ENCODE measurements at regions not wholly inside any gene's neighbourhood (a gene's known extent, or its start where the extent isn't known, plus 50 kb on each side); places are given as distances from the start of the nearest gene placed in this dataset.
A peak's percentile ranks its signal among the peaks of the same experiment; 100 is the strongest.
"Not testable (repeated sequence)": the region's sequence is repeated elsewhere in the genome, so short reads cannot be mapped to it uniquely, and the experiment has no call there.

DNA sequence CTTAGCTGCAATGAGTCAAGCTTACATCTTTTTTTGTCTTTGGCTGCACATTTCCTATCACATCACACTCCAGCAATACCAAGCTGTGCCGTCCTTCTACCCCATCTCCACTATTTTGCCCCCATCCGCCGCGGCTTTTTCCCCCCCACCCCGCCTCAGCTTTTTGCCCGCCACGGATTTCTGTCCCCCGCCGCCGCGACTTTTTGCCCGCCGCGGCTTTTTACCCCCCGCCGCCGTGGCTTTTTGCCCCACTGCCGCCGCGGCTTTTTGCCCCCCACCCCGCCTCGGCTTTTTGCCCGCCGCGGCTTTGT, 2785.4 kb downstream of the RPIA start:
- not testable (repeated sequence) for ATAC-seq (replicated peaks)

DNA sequence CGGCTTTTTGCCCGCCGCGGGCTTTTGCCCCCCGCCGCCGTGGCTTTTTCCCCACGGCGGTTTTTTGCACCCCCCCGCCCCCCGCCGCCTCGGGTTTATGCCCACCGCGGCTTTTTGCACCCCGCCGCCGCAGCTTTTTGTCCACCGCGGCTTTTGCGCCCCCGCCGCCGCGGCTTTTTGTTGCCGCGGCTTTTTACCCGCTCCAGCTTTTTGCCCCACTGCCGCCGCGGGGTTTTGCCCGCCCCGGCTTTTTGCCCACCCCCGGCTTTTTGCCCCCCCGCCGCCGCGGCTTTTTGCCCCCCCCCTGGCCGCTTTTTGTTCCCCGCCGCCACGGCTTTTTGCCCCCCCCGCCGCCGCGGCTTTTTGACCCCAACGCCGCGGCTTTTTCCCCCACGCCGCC, 2785.8 kb downstream of the RPIA start:
- not testable (repeated sequence) for H3K27ac Mint-ChIP-seq; DNase-seq; ATAC-seq (replicated peaks); H3K36me3 Mint-ChIP-seq; H3K9me3 Mint-ChIP-seq
- Mint-ChIP-seq H3K4me1 (peaks cover 5 to 16% of the 10 kb centered on the region in 2 donors), H3K27me3 (peaks cover 14 to 34% of the 10 kb centered on the region in 2 donors), H3K4me3 (peak overlapping the region; percentile 63 to 80)

More for the DNA sequence above, 2785.4 kb downstream of the RPIA start:
- DNase-seq, H3K36me3 Mint-ChIP-seq, H3K9me3 Mint-ChIP-seq: not testable (repeated sequence)
- Mint-ChIP-seq H3K4me1 (peaks cover 5 to 16% of the 10 kb centered on the region in 2 donors), H3K4me3 (peak overlapping the region; percentile 76 to 78), H3K27ac (peak overlapping the region; percentile 95), H3K27me3 (peaks cover 17 to 38% of the 10 kb centered on the region in 2 donors)

DNA sequence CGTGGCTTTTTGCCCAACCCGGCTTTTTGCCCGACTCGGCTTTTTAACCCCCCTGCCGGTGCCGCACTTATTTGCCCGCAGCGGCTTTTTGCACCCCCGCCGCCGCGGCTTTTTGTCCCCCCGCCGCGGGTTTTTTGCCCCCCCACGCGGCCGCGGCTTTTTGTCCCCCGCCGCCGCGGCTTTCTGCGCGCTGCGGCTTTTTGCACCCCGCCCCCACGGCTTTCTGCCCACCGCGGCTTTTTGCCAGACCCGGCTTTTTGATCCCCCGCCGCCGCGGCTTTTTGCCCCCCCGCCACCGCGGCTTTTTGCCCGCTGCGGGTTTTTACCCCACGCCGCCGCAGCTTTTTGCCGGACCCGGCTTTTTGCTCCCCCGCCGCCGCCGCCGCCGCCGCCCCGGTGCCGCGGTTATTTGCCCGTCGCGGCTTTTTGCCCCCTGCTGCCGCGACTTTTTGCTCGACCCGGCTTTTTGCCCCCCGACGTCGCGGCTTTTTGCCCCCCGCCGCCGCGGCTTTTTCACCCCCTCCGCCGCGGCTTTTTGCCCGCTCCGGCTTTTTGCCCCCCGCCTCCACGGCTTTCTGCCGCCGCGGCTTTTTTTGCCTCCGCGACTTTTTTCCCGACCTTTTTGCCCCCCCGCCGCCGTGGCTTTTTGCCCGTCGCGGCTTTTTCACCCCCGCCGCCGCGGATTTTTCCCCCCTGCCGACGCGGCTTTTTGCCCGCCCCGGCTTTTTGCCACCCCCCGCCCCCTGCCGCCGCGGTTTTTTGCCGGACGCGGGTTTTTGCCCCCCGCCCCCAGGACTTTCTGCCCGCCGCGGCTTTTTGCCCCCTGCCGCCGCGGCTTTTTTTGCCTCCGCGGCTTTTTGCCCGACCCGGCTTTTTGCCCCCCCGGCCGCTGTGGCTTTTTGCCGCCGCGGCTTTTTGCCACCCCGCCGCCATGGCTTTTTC, 2786.5 kb downstream of the RPIA start:
- ATAC-seq (replicated peaks) (no peak), DNase-seq (no peak)
- Mint-ChIP-seq H3K27me3 (peaks cover 13 to 33% of the 10 kb centered on the region in 2 donors), H3K36me3 (peaks cover 0 to 1% of the 10 kb centered on the region in 2 donors), H3K27ac (peak overlapping the region; percentile 93), H3K9me3 (peaks cover 0 to 1% of the 10 kb centered on the region in 2 donors), H3K4me3 (peak overlapping the region; percentile 73 to 80), H3K4me1 (peaks cover 5 to 16% of the 10 kb centered on the region in 2 donors)

DNA sequence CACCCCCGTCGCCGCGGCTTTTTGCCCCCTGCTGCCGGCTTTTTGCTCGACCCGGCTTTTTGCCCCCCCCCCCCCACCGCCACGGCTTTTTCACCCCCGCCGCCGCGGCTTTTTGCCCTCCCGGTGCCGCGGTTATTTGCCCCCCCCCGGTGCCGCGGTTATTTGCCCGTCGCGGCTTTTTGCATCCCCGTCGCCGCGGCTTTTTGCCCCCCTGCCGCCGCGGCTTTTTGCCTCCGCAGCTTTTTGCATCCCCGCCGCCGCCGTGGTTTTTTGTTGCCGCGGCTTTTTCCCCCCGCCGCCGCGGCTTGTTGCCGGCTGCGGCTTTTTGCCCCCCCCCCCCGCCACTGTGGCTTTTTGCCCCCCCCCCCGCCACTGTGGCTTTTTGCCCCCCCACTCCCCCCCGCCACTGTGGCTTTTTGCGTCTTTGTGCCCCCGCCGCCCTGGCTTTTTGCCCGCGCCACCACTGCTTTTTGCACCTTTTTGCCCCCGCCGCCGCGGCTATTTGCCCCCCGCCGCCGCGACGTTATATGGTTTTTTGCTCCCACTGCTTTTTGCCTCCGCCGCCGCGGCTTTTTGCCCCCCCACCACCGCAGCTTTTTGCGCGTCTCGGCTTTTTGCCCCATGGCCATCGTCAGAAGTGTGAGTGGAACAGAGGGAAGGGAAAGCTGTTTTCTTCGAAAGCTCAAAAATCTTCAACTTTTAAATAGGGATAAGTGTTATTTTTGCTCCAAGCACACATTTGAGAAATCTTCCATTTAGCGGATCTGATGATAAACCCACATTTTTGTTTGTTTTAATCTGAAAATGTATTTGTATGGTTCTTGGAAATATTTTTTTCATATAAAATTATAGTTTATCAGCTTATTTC, 2787.6 kb downstream of the RPIA start:
- peaks cover 13 to 33% of the 10 kb centered on the region in 2 donors for H3K27me3 Mint-ChIP-seq
- H3K27ac Mint-ChIP-seq: peak overlapping the region; percentile 90
- H3K9me3 Mint-ChIP-seq; H3K36me3 Mint-ChIP-seq; DNase-seq; ATAC-seq (replicated peaks): not testable (repeated sequence)
- H3K4me3 Mint-ChIP-seq: peak overlapping the region; percentile 81 to 82
- H3K4me1 Mint-ChIP-seq: peaks cover 5 to 16% of the 10 kb centered on the region in 2 donors

DNA sequence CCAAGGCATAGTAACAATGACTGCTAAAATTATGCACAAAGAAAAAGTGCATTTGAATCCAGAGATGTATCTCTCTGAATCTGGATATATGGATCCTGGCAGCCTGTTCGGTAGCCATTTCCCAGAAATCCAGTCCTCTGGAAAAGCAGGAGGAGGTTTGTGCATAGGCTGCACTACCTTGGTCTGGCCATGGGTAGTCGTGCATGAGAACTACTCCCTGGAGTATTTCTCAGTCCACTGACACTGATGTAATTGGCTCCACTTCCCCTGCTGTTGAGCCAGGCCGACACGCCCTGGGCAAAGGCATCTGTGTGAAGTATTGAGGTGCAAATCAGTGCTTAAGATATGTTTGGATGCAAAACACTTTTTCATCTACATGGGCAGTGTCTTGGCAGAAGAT, 2793.8 kb downstream of the RPIA start:
- peaks cover 4 to 10% of the 10 kb centered on the region in 2 donors for H3K27me3 Mint-ChIP-seq
- not testable (repeated sequence) for H3K27ac Mint-ChIP-seq; ATAC-seq (replicated peaks); DNase-seq; H3K4me3 Mint-ChIP-seq; H3K4me1 Mint-ChIP-seq; H3K36me3 Mint-ChIP-seq; H3K9me3 Mint-ChIP-seq

DNA sequence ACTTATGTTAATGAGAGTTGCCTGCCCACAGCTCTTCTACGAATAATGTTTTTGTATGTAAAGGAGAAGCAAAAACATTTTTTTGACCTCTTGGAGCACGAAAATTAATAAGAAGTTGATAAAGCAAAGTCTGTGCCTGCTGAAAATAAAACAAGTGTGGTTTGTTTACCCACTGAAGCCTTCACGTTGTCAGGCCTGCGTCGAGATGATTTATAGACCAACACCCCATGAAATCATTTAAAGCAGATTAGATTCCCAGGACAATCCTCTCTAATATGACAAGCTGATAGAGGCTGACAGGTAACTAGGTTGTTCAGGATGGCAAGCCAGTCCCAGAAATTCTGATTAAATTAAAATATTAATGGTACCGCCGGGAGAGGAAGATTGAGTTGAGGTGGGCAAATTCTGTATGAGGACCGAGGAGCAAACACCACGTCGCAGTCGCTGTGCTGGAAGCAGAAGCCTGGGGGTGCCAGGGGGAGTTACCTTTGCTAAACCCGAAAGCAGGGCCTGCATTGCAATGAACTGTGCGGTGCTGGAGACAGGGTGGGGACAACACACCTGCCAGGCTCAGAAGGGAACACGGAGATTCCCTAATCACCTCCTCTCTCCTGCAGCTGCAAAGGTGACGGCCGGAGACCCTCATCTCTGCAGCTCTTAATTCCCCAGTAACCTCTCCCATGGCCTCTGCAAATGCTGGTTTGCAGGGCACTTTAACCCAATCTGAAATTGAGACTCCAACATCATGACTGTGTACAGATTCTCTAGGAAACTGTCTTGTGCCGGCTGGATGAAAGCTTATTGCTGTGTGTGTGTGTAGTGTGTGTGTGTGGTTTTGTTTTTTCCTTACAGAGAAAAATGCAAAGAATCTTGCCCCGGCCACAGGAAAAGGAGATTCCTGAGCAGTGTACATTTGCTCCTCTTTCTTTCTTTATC, 2805.9 kb downstream of the RPIA start:
- not testable (repeated sequence) for DNase-seq; H3K36me3 Mint-ChIP-seq; ATAC-seq (replicated peaks); H3K9me3 Mint-ChIP-seq; H3K27ac Mint-ChIP-seq; H3K27me3 Mint-ChIP-seq; H3K4me1 Mint-ChIP-seq; H3K4me3 Mint-ChIP-seq

DNA sequence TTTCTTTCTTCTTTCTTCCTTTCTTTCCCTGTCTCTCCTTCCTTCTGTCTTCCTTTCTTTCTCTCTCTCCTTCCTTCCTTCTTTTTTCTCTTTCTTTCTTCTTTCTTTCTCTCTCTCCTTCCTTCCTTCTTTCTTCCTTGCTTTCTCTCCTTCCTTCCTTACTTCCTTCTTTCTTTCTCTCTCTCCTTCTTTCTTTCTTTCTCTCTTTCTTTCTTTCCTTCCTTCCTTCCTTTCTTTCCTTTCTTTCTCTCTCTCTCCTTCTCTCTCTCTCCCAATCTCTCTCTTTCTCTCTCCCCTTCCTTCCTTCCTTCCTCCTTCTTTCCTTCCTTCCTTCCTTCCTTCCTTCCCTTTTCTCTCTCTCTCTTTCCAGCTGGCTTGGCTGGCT, 2806.6 kb downstream of the RPIA start:
- not testable (repeated sequence) for ATAC-seq (replicated peaks); H3K27ac Mint-ChIP-seq; H3K4me1 Mint-ChIP-seq; H3K36me3 Mint-ChIP-seq; H3K4me3 Mint-ChIP-seq; H3K9me3 Mint-ChIP-seq; H3K27me3 Mint-ChIP-seq; DNase-seq

DNA sequence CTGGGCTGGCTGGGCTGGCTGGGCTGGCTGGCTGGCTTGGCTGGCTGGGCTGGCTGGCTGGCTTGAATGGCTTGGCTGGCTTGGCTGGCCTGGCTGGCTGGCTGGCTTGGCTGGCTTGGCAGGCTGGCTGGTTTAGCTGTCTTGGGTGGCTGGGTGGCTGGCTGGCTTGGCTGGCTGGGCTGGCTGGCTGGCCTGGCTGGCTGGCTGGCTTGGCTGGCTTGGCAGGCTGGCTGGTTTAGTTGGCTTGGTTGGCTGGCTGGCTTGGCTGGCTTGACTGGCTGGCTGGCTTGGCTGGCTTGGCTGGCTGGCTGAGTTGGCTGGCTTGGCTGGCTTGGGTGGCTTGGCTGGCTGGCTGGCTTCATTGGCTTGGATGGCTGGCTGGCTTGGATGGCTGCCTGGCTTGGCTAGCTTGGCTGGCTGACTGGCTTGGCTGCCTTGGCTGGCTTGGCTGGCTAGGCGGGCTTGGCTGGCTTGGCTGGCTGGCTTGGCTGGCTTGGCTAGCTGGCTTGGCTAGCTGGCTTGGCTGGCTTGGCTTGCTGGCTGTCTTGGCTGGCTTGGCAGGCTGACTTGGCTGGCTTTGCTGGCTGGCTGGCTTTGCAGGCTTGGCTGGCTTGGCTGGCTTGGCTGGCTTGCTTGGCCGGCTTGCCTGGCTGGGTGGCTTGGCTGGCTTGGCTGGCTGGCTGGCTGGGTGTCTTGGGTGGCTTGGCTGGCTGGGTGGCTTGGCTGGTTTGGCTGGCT, 2807.2 kb downstream of the RPIA start:
- not testable (repeated sequence) for H3K4me3 Mint-ChIP-seq; ATAC-seq (replicated peaks); H3K36me3 Mint-ChIP-seq; H3K9me3 Mint-ChIP-seq; DNase-seq; H3K27ac Mint-ChIP-seq; H3K4me1 Mint-ChIP-seq; H3K27me3 Mint-ChIP-seq

DNA sequence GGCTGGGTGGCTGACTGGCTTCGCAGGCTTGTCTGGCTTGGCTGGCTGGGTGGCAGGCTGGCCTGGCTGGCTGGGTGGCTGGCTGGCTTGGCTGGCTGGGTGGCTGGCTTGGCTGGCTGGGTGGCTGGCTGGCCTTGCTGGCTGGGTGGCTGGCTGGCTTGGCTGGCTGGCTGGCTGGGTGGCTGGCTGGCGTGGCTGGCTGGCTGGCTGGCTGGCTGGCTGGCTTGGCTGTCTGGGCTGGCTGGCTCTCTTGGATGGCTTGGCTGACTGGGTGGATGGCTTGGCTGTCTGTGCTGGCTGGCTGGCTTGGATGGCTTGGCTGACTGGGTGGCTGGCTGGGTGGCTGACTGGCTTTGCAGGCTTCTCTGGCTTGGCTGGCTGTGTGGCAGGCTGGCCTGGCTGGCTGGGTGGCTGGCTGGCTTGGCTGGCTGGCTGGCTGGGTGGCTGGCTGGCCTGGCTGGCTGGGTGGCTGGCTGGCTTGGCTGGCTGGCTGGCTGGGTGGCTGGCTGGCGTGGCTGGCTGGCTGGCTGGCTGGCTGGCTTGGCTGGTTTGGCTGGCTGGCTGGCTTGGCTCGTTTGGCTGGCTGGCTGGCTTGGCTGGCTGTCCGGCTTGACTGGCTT, 2808.1 kb downstream of the RPIA start:
- not testable (repeated sequence) for H3K9me3 Mint-ChIP-seq; DNase-seq; H3K36me3 Mint-ChIP-seq; H3K27ac Mint-ChIP-seq; ATAC-seq (replicated peaks); H3K27me3 Mint-ChIP-seq; H3K4me1 Mint-ChIP-seq; H3K4me3 Mint-ChIP-seq

DNA sequence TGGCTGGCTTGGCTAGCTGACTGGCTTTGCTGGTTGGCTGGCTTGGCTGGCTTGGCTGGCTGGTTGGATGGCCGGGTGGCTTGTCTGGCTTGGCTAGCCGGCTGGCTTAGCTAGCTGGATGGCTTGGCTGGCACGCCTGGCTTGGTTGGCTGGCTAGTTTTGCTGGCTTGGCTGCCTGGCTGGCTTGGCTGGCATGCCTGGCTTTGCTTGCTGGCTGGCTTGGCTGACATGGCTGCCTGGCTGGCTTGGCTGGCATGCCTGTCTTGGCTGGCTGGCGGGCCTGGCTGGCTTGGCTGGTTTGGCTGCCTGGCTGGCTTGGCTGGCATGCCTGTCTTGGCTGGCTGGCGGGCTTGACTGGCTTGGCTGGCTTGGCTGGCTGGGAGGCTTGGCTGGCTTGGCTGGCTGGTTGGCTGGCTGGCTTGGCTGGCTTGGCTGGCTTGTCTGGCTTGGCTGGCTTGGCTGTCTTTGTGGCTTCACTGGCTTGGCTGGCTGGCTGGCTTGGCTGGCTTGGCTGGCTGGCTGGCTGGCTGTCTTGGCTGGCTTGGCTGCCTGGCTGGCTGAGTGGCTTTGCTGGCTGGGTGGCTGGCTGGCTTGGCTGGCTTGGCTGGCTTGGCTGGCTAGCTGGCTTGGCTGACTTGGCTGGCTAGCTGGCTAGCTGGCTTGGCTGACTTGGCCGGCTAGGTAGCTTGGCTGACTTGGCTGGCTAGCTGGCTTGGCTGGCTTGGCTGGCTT, 2808.9 kb downstream of the RPIA start:
- H3K4me1 Mint-ChIP-seq, H3K4me3 Mint-ChIP-seq, H3K27ac Mint-ChIP-seq, H3K27me3 Mint-ChIP-seq, H3K9me3 Mint-ChIP-seq, H3K36me3 Mint-ChIP-seq: not testable (repeated sequence)
- peak; percentile 23 for DNase-seq
- ATAC-seq (replicated peaks): peak in 1 of 2 donors; percentile 10

DNA sequence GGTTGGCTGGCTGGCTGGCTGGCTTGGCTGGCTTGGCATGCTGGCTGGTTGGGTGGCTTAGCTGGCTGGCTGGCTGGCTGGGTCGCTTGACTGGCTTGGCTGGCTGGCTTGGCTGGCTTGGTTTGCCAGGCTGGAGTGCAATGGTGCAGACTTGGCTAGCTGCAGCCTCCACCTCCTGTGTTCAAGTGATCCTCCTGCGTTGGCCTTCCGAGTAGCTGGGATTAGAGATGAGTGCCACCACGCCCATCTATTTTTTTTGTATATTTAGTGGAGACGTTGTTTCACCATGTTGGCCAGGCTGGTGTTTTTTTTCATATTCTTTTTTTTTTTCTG, 2809.5 kb downstream of the RPIA start:
- H3K9me3 Mint-ChIP-seq, H3K27ac Mint-ChIP-seq, H3K4me1 Mint-ChIP-seq, H3K36me3 Mint-ChIP-seq, H3K4me3 Mint-ChIP-seq, H3K27me3 Mint-ChIP-seq, DNase-seq: not testable (repeated sequence)
- peak in 1 of 2 donors; percentile 22 for ATAC-seq (replicated peaks)

DNA sequence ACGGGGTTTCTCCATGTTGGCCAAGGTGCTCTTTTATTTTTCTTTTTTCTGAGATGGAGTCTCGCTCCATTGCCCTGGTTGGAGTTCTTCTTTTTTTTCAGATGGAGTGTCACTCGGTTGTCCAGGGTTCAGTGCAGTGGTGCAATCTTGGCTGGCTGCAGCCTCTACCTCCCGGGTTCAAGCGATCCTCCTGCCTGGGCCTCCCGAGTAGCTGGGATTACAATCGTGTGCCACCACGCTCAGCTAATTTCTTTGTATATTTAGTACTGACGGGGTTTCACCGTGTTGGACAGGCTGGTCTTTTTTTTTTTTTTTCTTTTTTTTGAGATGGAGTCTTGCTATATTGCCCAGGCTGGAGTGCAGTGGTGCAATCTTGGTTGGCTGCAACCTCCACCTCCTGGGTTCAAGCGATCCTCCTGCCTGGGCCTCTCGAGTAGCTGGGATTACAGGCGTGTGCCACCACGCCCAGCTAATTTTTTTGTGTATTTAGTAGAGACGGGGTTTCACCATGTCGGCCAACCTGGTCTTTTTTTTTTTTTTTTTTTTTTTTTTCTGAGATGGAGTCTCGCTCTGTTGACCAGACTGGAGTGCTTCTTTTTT, 2810.1 kb downstream of the RPIA start:
- not testable (repeated sequence) for DNase-seq; ATAC-seq (replicated peaks); H3K27me3 Mint-ChIP-seq; H3K36me3 Mint-ChIP-seq; H3K4me1 Mint-ChIP-seq; H3K4me3 Mint-ChIP-seq; H3K27ac Mint-ChIP-seq; H3K9me3 Mint-ChIP-seq
